GM21526 (cell line): ENCODE measurements at regions not wholly inside any gene's neighbourhood (a gene's known extent, or its start where the extent isn't known, plus 50 kb on each side); places are given as distances from the start of the nearest gene placed in this dataset.
"Not testable (repeated sequence)": the region's sequence is repeated elsewhere in the genome, so short reads cannot be mapped to it uniquely, and the experiment has no call there.

ENCODE experiments used
- ATAC-seq: cut with Tn5 transposase; IDR thresholded peaks from one replicate; pipeline ENCODE4 v1.9.1; 2021; ENCODE audit warnings: moderate library complexity; ENCODE audit not compliant: unreplicated experiment, low FRiP score

DNA sequence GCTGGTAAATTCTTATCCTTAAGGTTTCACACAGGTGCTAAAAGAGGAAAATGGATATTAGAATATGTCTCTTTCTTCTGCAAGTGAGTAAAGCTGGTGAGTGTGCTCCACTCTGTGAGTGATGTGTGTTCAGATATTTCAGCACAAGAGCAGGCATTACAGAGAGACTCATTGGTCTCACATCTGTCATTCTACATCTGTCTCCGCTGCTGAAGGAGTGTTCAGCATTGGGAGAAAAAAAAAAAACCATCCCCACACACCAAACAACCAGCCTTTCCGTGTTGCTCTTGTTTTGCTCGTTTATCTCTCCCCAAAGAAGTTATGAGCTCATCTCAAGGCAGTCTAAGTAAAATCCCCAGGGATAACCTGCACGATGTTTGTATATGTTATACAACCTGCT is 283.9 kb upstream of the SPHKAP start:
- ATAC-seq = no peak

DNA sequence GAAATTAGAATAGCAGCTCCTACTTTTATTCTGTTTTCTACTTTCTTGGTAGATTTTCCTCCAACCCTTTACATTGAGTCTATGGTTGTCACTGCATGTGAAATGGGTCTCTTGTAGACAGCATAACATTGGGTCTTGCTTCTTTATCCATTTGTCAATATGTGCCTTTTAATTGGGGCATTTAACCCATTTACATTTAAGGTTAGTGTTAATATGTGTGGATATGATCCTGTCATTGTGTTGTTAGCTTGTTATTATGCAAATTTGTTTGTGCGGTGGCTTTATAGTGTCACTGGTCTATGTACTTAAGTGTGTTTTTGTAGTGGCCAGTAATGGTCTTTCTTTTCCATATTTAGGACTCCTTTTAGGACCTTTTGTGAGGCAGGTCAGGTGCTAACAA is 276.9 kb upstream of the SPHKAP start:
- no peak for ATAC-seq

DNA sequence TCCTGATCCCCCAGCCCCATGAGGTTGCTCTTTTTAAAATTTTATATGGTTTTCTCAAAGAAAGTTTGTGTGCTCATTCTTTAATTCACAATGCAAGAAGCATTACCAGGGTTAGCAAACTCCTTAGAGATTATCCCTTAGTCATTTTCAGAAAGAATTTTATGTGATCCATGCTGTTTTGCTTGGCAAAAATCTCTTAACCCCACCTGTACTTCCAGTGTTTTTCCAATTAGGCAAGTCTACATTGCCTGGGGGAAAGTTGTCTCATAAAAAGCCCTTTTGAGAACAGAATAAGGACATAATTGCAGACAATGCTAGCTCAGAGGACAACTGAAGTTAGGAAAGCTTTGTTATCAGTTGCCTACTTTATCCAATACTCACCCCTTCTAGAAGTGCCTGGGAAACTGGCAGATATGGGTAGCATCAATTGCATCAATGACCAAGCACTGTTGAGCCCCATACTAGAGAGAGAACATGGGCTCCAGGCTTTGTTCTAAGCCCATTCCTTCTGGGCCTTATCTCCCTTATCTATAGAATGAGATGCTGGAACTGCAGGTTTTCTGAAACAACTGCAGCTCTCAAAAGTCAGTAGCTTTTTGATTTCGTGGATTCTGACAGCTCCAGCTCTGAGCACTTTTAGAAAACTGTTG is 265.9 kb upstream of the SPHKAP start:
- no peak for ATAC-seq

DNA sequence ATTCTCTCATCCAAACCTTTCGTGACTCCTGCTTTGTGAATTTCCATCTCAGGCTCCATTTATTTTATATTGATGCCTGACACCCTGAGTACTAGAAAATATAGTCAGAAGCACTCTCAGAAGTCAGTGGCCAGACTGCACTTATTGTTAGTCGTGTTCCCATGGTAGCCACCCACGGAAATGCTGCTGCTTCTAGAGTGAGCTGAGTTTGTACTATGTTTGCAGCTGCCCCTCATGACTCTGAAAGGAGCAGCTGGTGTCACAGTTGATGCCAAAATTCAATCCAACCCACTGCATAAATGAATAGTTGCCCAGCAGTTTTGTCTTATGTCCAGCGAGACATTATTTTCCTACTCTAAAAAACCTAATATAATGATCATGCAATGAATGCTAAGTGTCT is 265.2 kb upstream of the SPHKAP start:
- ATAC-seq = no peak

DNA sequence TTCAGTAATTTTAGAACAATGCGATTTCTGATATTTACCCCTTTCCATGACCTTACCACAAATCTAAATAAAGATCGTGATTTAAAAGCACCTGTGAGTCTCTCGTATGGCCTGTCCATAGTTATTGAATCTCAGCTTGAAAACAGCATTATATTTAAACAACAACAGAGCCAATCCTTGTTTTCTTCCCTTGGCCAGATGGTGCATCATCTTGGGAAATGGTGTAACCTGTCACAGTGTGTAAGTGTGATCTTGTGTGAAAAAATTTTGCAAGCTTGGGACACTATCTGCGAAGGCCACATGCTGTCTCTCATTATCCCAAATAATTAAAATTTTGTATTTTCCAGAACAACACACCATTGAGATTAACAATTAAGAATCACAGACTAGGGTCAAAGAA is 262.7 kb upstream of the SPHKAP start:
- no peak for ATAC-seq

DNA sequence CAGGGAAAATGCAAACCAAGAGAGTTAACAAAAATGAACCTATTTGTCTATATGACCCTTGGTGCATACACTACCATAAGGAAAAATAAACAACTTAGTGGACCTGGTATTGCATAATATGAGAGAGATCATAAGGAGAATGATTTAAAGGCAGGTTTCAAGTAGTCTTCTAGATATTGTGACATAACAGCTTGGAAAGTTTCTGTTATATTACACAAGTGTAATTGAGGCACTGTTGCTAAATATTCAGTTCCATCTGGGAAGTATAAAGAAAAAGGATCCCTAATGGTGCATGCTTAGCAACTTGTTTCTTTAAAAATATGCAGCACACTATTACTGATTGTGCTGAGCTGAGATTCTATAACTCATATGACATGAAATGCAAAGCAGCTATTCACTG is 252.2 kb upstream of the SPHKAP start:
- no peak for ATAC-seq

DNA sequence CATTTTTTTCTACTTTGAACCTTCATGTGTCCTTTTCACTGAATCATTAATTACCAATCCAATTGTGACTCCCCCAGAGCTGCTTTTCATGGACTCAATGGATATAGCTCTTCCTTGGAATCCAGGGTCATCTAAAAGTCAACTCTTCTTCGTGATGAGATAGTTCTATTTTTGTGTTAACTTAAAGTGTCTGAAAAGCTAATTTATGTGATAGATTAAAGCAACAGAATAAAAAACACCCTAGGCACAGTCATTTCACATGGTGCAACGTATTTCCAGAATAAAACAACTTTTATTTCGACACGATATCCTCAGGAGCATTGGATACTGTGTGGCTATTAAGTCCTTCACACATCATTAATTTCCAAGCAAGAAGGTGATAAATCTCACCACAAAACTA is 250.6 kb upstream of the SPHKAP start:
- no peak for ATAC-seq

DNA sequence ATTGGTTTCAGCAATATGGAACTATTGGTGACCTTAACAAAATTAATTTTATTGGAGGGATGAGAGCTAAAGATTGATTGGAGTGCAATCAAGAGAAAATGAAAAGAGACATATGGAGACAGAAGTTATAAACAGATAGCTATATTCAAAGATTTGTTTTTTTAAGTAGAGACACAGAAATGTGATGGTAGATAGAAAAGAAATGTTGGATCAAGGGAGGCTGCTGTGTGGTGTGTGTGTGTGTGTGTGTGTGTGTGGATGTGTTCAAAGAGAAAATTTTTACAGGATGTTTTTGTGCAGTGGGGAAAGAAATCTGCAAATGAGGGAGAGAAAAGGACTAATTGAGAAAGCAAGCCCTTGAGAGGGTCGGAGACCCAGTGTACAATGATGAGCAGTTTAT is 249.5 kb upstream of the SPHKAP start:
- no peak for ATAC-seq

DNA sequence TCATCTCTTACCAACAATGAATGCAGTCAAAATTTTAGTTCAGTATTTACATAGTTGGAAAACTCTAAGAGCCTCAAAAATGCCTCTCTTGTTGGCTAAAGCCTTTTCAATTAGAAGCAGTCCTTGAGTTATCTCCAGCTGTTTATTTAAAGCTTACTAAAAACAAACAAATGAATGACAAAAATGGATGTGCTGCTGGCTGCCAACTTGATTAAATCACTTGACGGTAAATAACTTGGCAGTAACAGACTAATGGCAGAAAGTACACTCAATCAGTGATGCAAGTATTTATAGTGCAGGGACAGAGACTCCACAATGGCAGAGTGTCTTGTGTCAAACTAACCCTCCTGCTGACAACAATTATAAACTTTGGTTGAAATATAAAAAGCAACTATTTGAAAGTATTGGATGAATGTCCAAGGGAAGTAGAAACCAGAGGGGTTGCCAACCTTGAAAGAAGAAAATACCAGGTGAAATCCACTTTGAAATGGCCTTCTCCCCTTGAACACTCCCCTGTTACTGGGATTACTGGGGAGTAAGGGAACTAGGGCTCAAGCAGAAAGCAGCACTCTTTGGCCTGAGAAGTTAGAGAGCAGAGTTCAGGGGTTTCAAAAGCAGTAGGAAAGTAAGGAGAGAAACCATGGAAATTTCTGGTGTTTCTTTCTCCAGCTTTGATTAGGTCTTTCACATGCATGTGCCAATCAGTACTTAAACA is 245.2 kb upstream of the SPHKAP start:
- no peak for ATAC-seq

DNA sequence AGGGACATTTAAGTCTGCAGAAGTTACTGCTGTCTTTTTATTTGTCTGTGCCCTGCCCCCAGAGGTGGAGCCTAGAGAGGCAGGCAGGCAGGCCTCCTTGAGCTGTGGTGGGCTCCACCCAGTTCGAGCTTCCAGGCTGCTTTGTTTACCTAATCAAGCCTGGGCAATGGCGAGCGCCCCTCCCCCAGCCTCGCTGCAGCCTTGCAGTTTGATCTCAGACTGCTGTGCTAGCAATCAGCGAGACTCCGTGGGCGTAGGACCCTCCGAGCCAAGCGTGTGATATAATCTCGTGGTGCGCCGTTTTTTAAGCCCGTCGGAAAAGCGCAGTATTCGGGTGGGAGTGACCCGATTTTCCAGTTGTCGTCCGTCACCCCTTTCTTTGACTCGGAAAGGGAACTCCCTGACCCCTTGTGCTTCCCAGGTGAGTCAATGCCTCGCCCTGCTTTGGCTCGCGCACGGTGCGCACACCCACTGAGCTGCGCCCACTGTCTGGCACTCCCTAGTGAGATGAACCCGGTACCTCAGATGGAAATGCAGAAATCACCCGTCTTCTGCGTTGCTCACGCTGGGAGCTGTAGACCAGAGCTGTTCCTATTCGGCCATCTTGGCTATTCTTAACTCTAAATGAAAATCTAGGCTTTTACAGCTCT is 244.0 kb upstream of the SPHKAP start:
- not testable (repeated sequence) for ATAC-seq

DNA sequence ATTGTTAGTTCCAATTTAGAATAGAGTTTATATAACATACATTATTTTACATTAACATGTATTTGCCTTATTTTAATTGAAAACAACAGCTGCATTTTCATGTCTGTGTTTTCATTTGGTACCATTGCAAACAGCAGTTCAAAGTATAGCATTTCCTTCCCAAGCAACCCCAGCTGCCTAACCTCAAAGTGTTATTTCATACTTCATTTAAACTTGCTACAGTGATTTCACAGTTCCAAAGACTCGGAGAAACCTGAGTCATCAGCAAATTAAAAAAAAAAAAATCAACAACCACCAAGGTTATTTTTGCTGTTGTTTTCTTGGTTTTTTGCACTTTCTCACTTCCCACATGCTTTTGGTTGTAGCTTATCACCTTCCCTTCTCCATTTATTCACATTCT is 236.5 kb upstream of the SPHKAP start:
- ATAC-seq = no peak

DNA sequence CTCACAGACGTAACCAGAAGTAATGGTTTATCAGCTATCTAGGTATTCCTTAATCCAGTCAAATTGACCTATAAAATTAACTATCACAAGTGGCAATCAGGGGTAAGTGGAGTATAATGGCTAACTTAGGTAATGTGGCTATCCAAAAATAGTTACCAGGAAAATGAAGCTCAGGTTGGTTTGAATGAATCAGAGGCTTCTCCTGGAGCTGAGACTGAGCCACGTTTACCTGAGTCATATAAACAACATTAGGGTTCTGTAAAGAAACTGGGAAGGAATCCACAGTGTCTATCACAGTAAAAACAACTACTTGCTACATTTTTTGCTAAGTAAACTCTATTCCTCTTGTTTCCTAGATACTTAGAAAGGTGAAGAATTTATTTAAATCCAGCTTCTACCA is 236.0 kb upstream of the SPHKAP start:
- ATAC-seq = no peak

DNA sequence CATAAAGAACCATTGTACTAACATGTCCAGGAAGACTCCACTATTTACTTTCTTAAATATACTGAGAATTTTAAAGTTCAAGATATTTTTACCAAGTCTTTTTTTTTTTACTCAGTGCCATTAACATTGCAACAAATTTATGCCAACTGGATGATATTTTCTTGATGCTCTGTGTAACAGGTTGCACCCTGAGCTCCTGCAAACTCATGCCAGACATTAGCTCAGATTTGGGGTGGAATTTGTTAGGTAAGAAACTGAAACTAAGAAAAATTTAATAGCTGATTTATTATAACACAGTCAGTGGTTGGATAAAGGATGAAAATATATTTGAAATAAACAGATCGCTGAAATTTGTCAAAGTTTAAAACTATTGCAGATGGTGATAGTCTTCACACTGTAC is 228.6 kb upstream of the SPHKAP start:
- ATAC-seq = no peak

DNA sequence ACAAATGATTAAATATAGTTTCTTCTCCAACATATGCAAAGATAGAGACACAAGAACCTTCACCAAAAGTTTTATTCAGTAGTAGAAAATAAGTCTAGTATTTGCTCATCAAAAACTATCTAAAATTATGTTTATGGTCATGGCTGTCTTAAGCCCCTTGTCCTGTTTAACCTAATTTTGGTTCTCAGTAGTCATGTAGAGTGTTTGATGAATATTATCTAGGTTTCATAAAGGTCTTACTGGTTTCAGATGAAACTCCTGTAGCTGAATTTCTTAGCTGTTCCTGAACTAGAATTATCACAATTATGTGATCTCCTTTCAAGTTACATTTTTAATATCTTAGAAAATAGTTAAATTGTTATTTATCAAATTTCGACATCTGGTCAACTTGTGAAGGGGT is 228.0 kb upstream of the SPHKAP start:
- ATAC-seq = no peak

DNA sequence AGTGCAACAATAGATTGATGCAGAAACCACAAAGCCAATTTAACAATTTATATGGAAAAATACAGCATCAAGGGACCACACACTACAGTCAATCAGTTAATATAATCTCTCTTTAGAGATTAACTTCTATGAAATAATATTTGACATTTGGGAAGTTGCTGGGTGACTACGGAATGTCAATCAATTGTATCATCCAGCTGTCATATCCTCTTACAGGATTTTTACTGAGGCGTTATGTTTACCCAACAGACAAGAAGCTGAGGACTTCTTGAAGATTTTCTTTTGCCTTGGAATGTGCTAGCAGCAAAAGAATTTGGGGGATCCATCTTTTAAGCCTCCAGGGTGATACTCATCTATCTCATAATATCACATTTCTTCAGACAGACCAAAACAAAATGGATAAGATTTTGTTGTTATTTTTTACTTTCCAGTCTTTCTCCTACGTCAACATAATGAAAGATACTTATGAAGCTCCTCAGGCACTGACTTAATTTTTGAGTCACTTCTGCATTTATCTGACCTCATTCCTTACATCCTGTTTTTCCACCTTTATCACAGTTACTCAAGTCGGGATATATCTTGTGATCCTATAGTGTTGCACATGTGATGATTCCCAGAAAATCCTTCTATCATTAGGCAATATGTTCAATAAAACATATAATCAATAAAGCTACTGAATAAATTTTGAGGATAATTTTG is 227.2 kb upstream of the SPHKAP start:
- no peak for ATAC-seq

DNA sequence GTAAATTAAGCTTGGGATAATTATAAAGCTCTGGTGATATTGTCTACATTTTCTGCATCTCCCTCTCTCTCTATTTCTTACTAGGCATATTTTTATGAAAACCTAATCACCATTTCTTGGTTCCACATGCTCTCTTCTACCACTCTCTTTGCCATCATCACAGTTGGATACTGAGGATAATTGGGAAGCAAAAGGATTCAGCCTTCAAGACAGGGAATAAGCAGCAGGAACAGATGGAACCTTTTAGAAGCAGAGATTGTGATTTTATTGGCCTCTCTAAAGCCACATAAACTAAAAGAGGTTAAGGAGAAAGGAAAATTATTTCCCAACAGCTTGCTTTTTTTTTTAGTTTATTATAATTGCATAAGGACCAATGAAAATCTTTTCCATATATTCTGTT is 226.3 kb upstream of the SPHKAP start:
- no peak for ATAC-seq

DNA sequence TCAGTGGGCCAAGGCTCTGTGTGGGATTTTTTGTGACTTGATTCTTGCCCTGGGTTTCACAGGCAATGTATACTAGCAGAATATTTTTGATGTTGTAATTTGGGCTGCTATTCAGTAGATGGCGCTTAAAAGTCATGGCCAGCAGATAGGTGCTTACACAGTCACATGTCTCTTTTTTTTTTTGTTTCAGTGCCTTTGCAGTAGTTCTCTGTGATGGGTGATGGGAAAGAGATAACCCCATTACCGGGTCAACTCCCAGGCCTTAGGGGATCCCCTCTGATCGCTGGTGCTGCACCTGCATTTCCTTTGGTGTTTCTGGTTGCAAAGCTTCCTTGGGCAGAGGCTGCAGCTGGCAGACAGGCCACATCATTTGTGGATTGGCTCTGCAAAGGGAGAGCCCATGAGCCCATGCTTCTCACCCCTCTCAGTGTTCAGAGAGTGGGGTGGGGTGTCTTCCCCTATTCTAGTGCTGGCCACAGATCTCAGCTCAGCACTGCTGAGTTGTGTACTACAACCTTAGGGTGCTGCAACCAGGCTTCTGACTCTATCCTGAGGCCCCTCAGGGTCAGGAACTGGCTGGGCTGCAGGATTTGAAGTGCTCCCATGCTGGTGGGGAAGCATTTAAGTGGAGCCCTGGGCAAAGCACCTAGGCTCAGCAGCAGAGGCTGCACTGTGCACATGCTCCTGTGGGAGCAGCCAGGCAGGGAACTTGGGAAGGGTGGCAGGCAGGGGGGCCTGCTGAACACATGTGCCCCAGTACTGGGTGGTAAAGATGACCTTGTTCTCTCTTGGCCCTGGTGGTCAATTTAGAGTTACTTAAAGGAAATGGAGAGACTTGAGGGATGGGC is 219.8 kb upstream of the SPHKAP start:
- ATAC-seq = no peak

DNA sequence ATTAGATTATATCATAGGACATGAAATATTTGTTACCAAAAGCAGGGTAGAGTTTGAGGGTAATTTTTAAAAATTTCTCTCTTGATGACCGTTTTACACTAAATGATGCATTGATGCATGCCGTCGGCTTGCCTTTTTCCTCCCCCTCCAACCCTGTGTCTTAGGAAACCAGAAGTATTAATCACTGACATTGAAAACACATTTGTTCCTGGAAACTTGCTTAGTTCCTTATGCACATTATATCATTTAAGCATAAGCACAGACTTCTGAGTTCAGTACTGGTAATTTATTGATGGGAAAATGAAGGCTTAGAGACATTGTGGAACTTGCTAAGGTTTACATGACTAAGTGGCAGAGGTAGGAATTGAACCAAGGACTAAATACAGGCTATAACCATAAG is 206.3 kb upstream of the SPHKAP start:
- no peak for ATAC-seq

DNA sequence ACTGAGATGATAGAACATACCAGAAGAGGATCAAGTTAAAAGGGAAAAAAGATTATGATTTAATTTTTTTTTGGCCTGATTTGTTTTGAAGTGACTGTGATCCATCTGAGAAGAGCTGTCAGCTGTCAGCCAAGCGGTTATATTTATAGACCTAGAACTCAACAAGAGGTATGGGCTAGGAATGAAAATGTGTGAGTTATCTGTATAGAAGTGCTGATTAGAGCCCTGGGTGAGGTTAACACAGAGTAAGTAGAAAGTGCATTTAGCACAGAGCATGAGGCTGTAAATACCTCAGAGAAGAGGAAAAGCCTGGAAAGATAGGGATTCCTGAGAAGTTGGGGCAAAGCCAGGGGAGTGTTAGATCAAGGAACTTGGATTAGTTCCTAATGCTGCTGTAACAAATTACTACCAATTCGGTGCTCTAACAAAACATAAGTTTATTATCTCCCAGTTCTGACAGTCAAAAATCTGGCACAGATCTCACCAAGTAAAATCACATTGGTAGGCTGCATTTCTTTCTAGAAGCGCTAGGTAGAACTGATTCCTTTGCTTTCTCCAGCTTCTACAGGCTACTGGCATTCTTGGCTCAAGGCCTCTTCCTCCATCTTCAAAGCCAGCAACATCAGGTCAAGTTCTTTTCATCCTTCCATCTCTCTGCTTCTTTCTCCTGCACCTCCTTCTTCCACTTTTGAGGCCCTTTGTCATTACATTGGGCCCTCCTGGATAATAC is 197.4 kb upstream of the SPHKAP start:
- ATAC-seq = no peak

DNA sequence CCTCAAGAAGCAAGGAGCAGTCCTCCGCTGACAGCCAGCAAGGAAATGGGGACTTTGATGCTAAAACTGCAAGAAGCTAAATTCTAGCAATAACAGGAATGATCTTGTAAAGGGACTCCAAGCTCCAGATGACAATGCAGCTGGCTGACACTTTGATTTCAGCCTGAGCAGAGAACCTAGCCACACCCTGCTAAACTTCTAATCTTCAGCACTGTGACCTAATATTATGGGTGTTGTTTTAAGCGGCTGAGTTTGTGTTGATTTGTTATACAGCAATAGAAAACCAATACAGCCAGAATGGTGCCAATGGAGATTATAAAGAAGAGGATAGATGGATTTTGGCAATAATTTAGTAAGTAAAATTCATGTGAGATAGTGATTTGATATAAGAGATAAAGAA is 196.7 kb upstream of the SPHKAP start:
- no peak for ATAC-seq
